Inflammatory macrophage treated with lipopolysaccharide for 1 hour (primary cell): ENCODE measurements at regions not wholly inside any gene's neighbourhood (a gene's known extent, or its start where the extent isn't known, plus 50 kb on each side); places are given as distances from the start of the nearest gene placed in this dataset.

Experiments used
- DNase-seq, 2 donors: peaks; one replicate each; pipeline ENCODE4 v3.0.0-alpha.2; 2020 to 2022

GRCh38 chr14:31966896-31967668, 110.0 kb upstream of the ARHGAP5 start:
- DNase-seq = no peak

- no peak for DNase-seq
Measured at GRCh38 chr14:31967669-31967975, 109.5 kb upstream of the ARHGAP5 start.

- no peak for DNase-seq
Measured at GRCh38 chr14:31968107-31968810, 108.8 kb upstream of the ARHGAP5 start.

GRCh38 chr14:31968956-31969698, 108.0 kb upstream of the ARHGAP5 start:
- no peak for DNase-seq

DNA sequence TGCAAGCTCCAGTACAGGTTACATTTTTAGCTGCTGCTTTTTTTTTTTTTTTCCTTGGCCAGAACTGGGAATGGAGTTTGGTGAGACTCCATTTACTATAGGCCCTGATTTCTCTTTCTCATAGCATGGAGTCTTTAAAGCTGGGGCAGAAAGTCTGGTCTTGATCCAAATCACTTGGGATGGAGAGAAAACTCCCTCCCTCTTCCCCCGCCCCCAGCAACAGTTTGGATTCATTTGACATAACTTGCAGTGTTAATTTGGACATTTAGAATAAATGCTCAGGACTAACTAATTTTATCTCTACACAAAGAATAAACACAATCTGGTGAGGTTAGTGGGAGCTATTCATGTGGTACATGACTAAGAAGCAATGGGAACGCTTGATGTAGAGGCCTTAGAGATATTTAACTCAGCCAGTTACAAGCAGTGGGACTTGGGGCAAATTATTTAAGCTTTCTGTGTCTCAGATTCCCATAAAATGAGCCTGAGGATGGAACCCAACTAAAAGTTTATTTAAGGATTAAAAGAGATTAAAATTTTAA, 107.3 kb upstream of the ARHGAP5 start:
- no peak for DNase-seq

DNA sequence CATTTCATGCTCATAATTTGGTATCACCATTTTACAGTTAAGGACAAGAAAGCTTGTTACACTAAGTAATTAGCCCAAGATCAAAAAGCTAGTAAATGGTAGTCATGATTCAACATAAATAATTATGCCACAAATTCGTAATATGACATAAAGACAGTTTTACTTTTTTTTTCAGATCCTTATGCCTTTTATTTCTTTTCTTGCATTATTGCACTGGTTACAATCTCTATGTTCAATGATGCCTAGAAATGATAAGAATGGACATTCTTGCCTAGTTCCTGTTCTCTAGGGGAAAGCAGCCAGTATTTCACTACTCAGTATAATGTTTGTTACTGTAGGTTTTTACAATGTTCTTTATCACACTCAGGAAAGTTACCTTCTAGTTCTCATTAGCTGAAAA, 106.4 kb upstream of the ARHGAP5 start:
- DNase-seq = no peak

DNA sequence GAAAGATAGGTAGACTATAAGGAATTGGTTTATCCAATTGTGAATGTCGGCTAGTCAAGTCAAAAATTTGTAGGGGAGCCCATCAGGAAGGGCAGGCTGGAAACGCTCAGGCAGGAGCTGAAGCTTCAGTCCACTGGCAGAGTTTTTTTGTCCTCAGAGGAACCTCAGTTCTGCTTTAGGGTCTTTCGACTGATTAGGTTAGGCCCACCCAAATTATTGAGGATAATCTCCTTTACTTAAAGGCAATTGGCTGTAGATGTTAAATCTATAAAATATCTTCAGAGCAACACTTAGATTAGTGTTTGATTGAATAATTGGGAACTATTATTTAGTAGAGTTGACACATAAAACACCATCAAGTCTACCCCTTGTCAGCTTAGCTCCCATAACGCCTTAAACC, 105.5 kb upstream of the ARHGAP5 start:
- DNase-seq = no peak

GRCh38 chr14:31977001-31977556, 100.0 kb upstream of the ARHGAP5 start:
- DNase-seq = no peak

DNA sequence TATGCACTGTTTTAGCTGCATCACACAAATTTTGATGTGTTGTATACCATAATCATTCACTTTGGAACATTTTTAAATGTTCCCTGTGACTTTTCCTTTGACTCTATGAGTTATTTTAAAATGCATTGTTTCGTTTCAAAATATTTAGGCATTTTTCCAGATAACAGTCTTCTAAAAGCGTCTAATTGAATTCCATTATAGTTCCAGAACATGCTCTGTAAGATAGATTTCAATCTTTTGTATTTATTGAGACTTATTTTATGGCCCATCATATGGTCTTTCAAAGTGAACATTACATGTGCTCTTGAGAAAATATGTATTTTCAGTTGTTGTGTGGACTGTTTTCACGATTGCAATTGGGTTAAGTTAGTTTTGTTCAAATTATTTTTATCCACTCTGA, 98.7 kb upstream of the ARHGAP5 start:
- no peak for DNase-seq

DNA sequence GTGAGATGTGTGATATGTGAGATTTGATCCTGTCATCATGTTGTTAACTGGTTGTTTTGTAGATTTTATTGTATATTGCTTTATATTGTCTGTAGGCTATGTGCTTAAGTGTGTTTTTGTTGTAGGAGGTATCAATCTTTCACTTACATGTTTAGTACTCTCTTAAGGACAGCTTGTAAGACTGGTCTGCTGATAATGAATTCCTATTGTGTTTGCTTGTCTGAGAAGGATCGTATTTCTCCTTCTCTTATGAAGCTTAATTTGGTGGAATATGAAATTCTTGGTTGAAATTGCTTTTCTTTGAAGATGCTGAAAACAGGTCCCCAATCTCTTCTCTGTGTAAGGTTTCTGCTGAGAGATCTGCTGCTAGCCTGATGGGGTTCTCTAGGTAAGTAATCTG, 94.5 kb upstream of the ARHGAP5 start:
- no peak for DNase-seq

DNA sequence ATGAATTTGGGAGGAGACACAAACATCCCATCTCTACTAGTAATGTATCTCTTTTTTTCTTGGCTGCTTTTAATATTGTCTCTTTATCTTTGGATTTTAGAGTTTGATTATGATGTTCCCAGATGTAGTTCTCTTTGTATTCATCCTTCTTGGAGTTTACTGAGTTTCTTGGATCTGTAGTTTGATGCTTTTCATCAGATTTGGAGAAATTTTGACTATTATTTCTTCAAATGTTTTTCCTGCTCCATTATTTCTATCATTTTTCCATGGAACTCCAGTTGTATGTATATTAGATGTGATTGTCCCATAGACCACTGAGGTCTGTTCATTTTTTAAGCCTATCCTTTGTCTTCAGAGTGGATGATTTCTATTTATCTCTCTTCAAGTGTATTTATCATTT, 90.7 kb upstream of the ARHGAP5 start:
- no peak for DNase-seq

- DNase-seq = no peak
Measured at GRCh38 chr14:31987721-31988120, 89.4 kb upstream of the ARHGAP5 start.

DNA sequence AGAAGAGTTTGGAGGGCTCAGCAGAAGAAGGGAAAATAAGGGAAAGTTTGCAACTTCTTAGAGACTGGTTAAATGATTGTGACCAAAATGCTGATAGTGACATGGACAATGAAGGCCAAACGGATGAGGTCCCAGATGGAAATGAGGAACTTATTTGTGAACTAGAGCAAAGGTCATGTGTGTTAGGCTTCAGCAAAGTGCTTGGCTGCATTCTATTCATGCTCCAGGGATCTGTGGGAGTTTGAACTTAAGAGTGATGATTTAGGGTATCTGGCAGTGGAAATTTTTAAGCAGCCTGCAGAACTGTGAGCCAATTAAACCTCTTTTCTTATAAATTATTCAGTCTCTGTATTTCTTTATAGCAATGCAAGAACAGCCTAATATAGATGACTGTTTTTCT, 88.9 kb upstream of the ARHGAP5 start:
- no peak for DNase-seq

DNA sequence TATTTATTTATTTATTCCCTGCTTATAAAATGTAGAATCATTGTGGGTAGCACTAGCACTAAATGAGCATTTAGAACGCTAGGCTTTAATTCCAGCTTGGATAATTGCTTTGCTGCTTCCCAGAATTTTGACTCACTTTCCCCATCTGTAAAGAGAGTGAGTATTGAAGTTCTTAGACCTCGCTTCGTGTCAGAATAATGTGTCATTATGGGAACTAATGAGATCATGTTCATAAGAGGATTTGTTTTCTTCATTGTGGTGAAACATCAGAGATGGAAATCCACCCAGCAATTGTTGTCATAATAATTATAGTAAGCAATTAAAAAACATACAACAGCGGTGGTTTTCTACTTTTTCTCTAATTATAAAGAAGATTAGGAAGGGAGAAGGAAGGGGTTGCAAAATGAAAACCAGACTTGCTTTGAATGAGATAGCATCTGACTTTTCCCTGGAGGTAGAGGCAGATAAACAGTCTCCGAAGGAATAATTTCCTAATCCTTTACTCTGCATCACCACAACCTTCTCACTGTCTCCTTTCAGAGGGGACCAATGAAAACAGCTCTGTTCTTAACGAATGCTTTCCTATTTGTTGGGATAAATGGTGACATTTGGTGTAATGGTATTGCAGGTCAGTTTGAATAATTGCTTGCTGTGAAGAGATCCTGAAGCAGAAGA, 86.8 kb upstream of the ARHGAP5 start:
- DNase-seq = no peak

- no peak for DNase-seq
Measured at GRCh38 chr14:31990926-31991572, 86.1 kb upstream of the ARHGAP5 start.

GRCh38 chr14:31992011-31992447, 85.1 kb upstream of the ARHGAP5 start:
- no peak for DNase-seq

- no peak for DNase-seq
Measured at GRCh38 chr14:31993521-31993951, 83.6 kb upstream of the ARHGAP5 start.

GRCh38 chr14:31994391-31995033, 82.6 kb upstream of the ARHGAP5 start:
- DNase-seq = no peak

DNA sequence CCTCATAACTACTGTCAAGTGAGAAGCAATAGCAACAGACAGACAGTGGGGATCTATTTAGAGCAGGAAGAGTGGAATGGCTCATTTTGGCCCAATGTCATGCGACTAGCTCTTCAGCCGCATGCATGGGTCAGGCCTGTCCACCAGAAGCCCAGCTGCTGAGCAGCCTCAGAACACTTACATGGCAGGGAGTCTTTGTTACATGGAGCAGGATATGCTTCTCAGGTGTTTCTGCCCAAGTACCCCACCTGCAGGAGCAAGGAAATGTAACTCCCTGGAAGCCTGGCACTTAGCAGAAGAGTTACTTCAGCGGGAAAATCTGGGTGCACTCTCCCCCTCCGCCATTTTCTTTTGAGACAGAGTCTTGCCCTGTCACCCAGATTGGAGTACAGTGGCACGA, 73.5 kb upstream of the ARHGAP5 start:
- DNase-seq = no peak

GRCh38 chr14:32004300-32004699, 72.8 kb upstream of the ARHGAP5 start:
- DNase-seq = peak in 1 of 2 donors; percentile 2

- no peak for DNase-seq
Measured at GRCh38 chr14:32005628-32006027, 71.5 kb upstream of the ARHGAP5 start.
